ENCODE measurements at regions not wholly inside any gene's neighbourhood (a gene's known extent, or its start where the extent isn't known, plus 50 kb on each side); places are given as distances from the start of the nearest gene placed in this dataset.

- TF ChIP-seq, protein P1, sequence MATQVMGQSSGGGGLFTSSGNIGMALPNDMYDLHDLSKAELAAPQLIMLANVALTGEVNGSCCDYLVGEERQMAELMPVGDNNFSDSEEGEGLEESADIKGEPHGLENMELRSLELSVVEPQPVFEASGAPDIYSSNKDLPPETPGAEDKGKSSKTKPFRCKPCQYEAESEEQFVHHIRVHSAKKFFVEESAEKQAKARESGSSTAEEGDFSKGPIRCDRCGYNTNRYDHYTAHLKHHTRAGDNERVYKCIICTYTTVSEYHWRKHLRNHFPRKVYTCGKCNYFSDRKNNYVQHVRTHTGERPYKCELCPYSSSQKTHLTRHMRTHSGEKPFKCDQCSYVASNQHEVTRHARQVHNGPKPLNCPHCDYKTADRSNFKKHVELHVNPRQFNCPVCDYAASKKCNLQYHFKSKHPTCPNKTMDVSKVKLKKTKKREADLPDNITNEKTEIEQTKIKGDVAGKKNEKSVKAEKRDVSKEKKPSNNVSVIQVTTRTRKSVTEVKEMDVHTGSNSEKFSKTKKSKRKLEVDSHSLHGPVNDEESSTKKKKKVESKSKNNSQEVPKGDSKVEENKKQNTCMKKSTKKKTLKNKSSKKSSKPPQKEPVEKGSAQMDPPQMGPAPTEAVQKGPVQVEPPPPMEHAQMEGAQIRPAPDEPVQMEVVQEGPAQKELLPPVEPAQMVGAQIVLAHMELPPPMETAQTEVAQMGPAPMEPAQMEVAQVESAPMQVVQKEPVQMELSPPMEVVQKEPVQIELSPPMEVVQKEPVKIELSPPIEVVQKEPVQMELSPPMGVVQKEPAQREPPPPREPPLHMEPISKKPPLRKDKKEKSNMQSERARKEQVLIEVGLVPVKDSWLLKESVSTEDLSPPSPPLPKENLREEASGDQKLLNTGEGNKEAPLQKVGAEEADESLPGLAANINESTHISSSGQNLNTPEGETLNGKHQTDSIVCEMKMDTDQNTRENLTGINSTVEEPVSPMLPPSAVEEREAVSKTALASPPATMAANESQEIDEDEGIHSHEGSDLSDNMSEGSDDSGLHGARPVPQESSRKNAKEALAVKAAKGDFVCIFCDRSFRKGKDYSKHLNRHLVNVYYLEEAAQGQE (IDR thresholded peaks at IDR 0.05; ENCODE audit: insufficient read depth in 1 of 2, low read depth in 2 of 2, low read length in 1 of 2): no peak
- TF ChIP-seq, protein P2, sequence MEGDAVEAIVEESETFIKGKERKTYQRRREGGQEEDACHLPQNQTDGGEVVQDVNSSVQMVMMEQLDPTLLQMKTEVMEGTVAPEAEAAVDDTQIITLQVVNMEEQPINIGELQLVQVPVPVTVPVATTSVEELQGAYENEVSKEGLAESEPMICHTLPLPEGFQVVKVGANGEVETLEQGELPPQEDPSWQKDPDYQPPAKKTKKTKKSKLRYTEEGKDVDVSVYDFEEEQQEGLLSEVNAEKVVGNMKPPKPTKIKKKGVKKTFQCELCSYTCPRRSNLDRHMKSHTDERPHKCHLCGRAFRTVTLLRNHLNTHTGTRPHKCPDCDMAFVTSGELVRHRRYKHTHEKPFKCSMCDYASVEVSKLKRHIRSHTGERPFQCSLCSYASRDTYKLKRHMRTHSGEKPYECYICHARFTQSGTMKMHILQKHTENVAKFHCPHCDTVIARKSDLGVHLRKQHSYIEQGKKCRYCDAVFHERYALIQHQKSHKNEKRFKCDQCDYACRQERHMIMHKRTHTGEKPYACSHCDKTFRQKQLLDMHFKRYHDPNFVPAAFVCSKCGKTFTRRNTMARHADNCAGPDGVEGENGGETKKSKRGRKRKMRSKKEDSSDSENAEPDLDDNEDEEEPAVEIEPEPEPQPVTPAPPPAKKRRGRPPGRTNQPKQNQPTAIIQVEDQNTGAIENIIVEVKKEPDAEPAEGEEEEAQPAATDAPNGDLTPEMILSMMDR (IDR thresholded peaks at IDR 0.05): no peak
- TF ChIP-seq POLR2AphosphoS5 (IDR thresholded peaks at IDR 0.05; ENCODE audit: low read depth, low read length) (no peak), TCF7L2 (IDR thresholded peaks at IDR 0.05; ENCODE audit: low read depth, low read length) (no peak), SIN3A (IDR thresholded peaks at IDR 0.05; ENCODE audit: borderline replicate concordance, insufficient read depth, low read depth, low read length) (no peak)
These were observed 69.0 kb upstream of the NPAS1 start for GRCh38 chr19:46950526-46951170.
